Mesenchymal stem cell (in vitro differentiated cells and primary cell): ENCODE measurements at regions not wholly inside any gene's neighbourhood (a gene's known extent, or its start where the extent isn't known, plus 50 kb on each side); places are given as distances from the start of the nearest gene placed in this dataset.

Experiments used
- DNase-seq: peaks from one replicate; pipeline ENCODE4 v3.0.0-alpha.2; 2013
- H2AFZ ChIP-seq: one replicate; pipeline ENCODE4 v1.6.1; 2013; ENCODE audit warnings: low read depth, mild to moderate bottlenecking, control low read depth, inconsistent platforms, low read length, moderate library complexity
- H2AK5ac ChIP-seq: 2 replicates; pipeline ENCODE4 v1.6.1; 2013; ENCODE audit warnings: low read length, moderate library complexity, mild to moderate bottlenecking, inconsistent platforms; ENCODE audit not compliant: severe bottlenecking
- H2BK120ac ChIP-seq: one replicate; pipeline ENCODE4 v1.6.1; 2013; ENCODE audit warnings: low read depth, mild to moderate bottlenecking, inconsistent platforms, low read length, moderate library complexity
- H2BK12ac ChIP-seq, 2 experiments: one replicate each; pipeline ENCODE4 v1.6.1; 2013; ENCODE audit warnings: inconsistent platforms in 2 of 2, low read length in 2 of 2, mild to moderate bottlenecking in 2 of 2, moderate library complexity in 2 of 2, control low read depth in 1 of 2
- H2BK15ac ChIP-seq: one replicate; pipeline ENCODE4 v1.6.1; 2013; ENCODE audit warnings: mild to moderate bottlenecking, low read depth, inconsistent platforms; ENCODE audit not compliant: poor library complexity, severe bottlenecking
- H2BK5ac ChIP-seq: 2 replicates; pipeline ENCODE4 v1.6.1; 2013; ENCODE audit warnings: low read depth, mild to moderate bottlenecking, low read length, control low read depth, inconsistent platforms; ENCODE audit not compliant: poor library complexity, severe bottlenecking
- H3K14ac ChIP-seq, 2 experiments: one replicate each; pipeline ENCODE4 v1.6.1; 2013; ENCODE audit warnings: inconsistent platforms in 2 of 2, low read length in 2 of 2, control low read depth in 1 of 2, mild to moderate bottlenecking in 1 of 2, moderate library complexity in 1 of 2
- H3K18ac ChIP-seq, 2 experiments: one replicate each; pipeline ENCODE4 v1.6.1; 2013; ENCODE audit warnings: inconsistent platforms in 2 of 2, low read length in 2 of 2, control low read depth in 1 of 2, low read depth in 1 of 2, mild to moderate bottlenecking in 1 of 2
- H3K23ac ChIP-seq, 2 experiments: one replicate each; pipeline ENCODE4 v1.6.1; 2013; ENCODE audit warnings: inconsistent platforms in 2 of 2, low read length in 2 of 2, mild to moderate bottlenecking in 2 of 2, moderate library complexity in 2 of 2, control low read depth in 1 of 2
- H3K27ac ChIP-seq: 2 replicates; pipeline ENCODE4 v1.5.1; 2013; ENCODE audit warnings: mild to moderate bottlenecking, moderate library complexity, low read length, control low read depth, inconsistent platforms; ENCODE audit not compliant: poor library complexity, severe bottlenecking
- H3K27me3 ChIP-seq, 2 experiments: 2 replicates each; pipeline versions ENCODE4 v1.6.1 to v1.7.0; 2013; ENCODE audit warnings: low read length in 2 of 2, mild to moderate bottlenecking in 2 of 2, moderate library complexity in 2 of 2, control low read depth in 1 of 2, inconsistent platforms in 1 of 2; ENCODE audit not compliant: control insufficient read depth in 1 of 2, insufficient read depth in 1 of 2
- H3K36me3 ChIP-seq, 2 experiments: 2 replicates each; pipeline versions ENCODE4 v1.6.1 to v1.7.0; 2013; ENCODE audit warnings: low read length in 2 of 2, control low read depth in 1 of 2, inconsistent platforms in 1 of 2, low read depth in 1 of 2, mild to moderate bottlenecking in 1 of 2; ENCODE audit not compliant: insufficient read depth in 2 of 2, control insufficient read depth in 1 of 2
- H3K4ac ChIP-seq, 2 experiments: one replicate each; pipeline ENCODE4 v1.6.1; 2013; ENCODE audit warnings: inconsistent platforms in 2 of 2, low read length in 2 of 2, mild to moderate bottlenecking in 2 of 2, moderate library complexity in 2 of 2, control low read depth in 1 of 2, low read depth in 1 of 2
- H3K4me1 ChIP-seq: 2 replicates; pipeline ENCODE4 v1.6.1; 2013; ENCODE audit warnings: low read depth, low read length, control low read depth; ENCODE audit not compliant: control insufficient read depth, insufficient read depth
- H3K4me2 ChIP-seq: 2 replicates; pipeline ENCODE4 v1.6.1; 2013; ENCODE audit warnings: low read length, mild to moderate bottlenecking, inconsistent platforms; ENCODE audit not compliant: poor library complexity, severe bottlenecking
- H3K4me3 ChIP-seq, 2 experiments: 2 replicates each; pipeline versions ENCODE4 v1.5.1 to v1.7.0; 2013; ENCODE audit warnings: low read length in 2 of 2, mild to moderate bottlenecking in 2 of 2, control low read depth in 1 of 2, low read depth in 1 of 2; ENCODE audit not compliant: insufficient read depth in 1 of 2
- H3K79me1 ChIP-seq: replicated peaks from 2 replicates; pipeline ENCODE4 v1.6.1; 2013; ENCODE audit warnings: mild to moderate bottlenecking, control low read depth, low read length, inconsistent platforms; ENCODE audit not compliant: poor library complexity, severe bottlenecking
- H3K9ac ChIP-seq: 2 replicates; pipeline ENCODE4 v1.7.0; 2013; ENCODE audit warnings: mild to moderate bottlenecking, low read length, moderate library complexity
- H3K9me3 ChIP-seq: 2 replicates; pipeline ENCODE4 v1.7.0; 2013; ENCODE audit warnings: mild to moderate bottlenecking, low read length; ENCODE audit not compliant: control insufficient read depth
- H4K8ac ChIP-seq: one replicate; pipeline ENCODE4 v1.6.1; 2013; ENCODE audit warnings: inconsistent platforms, mild to moderate bottlenecking, low read length, moderate library complexity
- H4K91ac ChIP-seq: one replicate; pipeline ENCODE4 v1.6.1; 2013; ENCODE audit warnings: mild to moderate bottlenecking, low read length, inconsistent platforms
- WGBS: methylation state at CpG from one replicate; pipeline ENCODE4 v1.1.7; 2013; ENCODE audit warnings: mixed read lengths; 5-methylcytosine and 5-hydroxymethylcytosine counted together

DNA sequence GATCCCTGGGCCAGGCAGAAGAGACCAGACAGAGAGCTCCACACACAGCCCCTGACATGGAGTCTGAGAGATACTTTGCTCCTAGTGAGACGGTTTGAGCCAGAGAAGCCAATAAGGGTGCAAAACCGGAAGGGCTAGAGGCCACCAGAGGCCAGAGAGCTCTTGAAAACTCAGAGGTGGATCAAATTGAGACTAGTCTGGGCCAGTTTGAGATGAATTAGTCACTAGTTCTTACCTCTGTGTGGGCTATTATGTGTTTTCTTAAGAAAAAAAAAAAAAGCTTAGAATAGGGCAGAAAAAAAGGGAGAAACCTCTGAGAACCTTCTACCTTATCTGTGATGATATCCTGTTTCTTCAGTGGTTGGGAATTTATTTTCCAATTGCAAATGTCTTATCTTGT, 110.4 kb upstream of the EDNRA start:
- Histone ChIP-seq H3K4me3 (no peak overlapping the region), H3K18ac (no peak overlapping the region), H3K9me3 (peaks cover 17% of the 10 kb centered on the region), H3K9ac (peak overlapping the region; percentile 52), H2BK12ac (no peak overlapping the region), H3K23ac (no peak overlapping the region), H2AK5ac (no peak overlapping the region), H3K4ac (no peak overlapping the region), H3K79me1 (no peaks in the 10 kb centered on the region), H3K27me3 (no peaks in the 10 kb centered on the region), H2AFZ (no peak overlapping the region), H2BK120ac (no peak overlapping the region), H3K14ac (no peak overlapping the region), H2BK15ac (no peak overlapping the region), H3K4me2 (no peak overlapping the region), H4K8ac (peak overlapping the region; percentile 10), H3K27ac (peak overlapping the region; percentile 63), H3K4me1 (peaks cover 8% of the 10 kb centered on the region), H3K36me3 (no peaks in the 10 kb centered on the region), H2BK5ac (no peak overlapping the region), H4K91ac (peak overlapping the region; percentile 88)
- DNase-seq: peak; percentile 7
- 83% methylated on average over 2 of the region's 2 CpGs for WGBS

- no peak for DNase-seq
- no peak overlapping the region for H2BK5ac ChIP-seq
- no peak overlapping the region for H2BK120ac ChIP-seq
- no peak overlapping the region for H3K14ac ChIP-seq
- H3K4ac ChIP-seq: no peak overlapping the region
- no peaks in the 10 kb centered on the region for H3K36me3 ChIP-seq
- H3K23ac ChIP-seq: no peak overlapping the region
- no peak overlapping the region for H4K8ac ChIP-seq
- H3K4me2 ChIP-seq: no peak overlapping the region
- no peak overlapping the region for H3K4me3 ChIP-seq
- peaks cover 5% of the 10 kb centered on the region for H3K4me1 ChIP-seq
- no peaks in the 10 kb centered on the region for H3K79me1 ChIP-seq
- no peak overlapping the region for H2AFZ ChIP-seq
- no peak overlapping the region for H2BK15ac ChIP-seq
- no peak overlapping the region for H3K9ac ChIP-seq
- H3K27me3 ChIP-seq: no peaks in the 10 kb centered on the region
- WGBS: 100% methylated on average over 1 of the region's 2 CpGs
- no peak overlapping the region for H4K91ac ChIP-seq
- H2BK12ac ChIP-seq: no peak overlapping the region
- H3K18ac ChIP-seq: no peak overlapping the region
- peaks cover 17% of the 10 kb centered on the region for H3K9me3 ChIP-seq
- H2AK5ac ChIP-seq: no peak overlapping the region
- H3K27ac ChIP-seq: no peak overlapping the region
These were observed 110.0 kb upstream of the EDNRA start for GRCh38 chr4:147370881-147371280.

DNA sequence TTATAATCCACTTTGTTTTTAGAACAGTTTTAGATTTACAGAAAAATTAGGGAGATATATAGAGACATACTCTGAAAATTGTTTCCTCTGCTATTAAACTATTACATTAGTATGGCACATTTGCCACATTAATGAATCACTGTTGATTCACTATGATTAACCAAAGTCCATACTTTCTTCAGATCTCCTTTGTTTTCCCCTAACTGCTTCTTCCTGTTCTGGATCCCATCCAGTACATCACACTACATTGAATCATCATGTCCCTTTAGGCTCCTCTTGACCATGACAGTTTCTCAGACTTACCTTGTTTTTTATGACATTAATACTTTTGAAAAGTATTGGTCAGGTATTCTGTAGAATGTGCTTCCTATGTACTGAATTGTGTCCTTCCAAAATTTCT, 109.2 kb upstream of the EDNRA start:
- H3K9me3 ChIP-seq: peaks cover 17% of the 10 kb centered on the region
- H2AK5ac ChIP-seq: peak overlapping the region; percentile 16
- H3K23ac ChIP-seq: no peak overlapping the region
- H3K27me3 ChIP-seq: no peaks in the 10 kb centered on the region
- H3K4me2 ChIP-seq: no peak overlapping the region
- peak overlapping the region; percentile 16 for H3K9ac ChIP-seq
- no peak overlapping the region for H2BK12ac ChIP-seq
- no peak overlapping the region for H3K18ac ChIP-seq
- H2BK120ac ChIP-seq: no peak overlapping the region
- peak overlapping the region; percentile 8 for H3K27ac ChIP-seq
- no peak overlapping the region for H3K4me3 ChIP-seq
- H3K4me1 ChIP-seq: peaks cover 3% of the 10 kb centered on the region
- H3K14ac ChIP-seq: no peak overlapping the region
- H3K36me3 ChIP-seq: no peaks in the 10 kb centered on the region
- no peaks in the 10 kb centered on the region for H3K79me1 ChIP-seq
- no peak overlapping the region for H4K8ac ChIP-seq
- H2BK15ac ChIP-seq: no peak overlapping the region
- no peak overlapping the region for H2BK5ac ChIP-seq
- no peak overlapping the region for H3K4ac ChIP-seq
- H2AFZ ChIP-seq: no peak overlapping the region
- H4K91ac ChIP-seq: no peak overlapping the region
- no peak for DNase-seq

- no peak overlapping the region for H3K4me3 ChIP-seq
- H4K8ac ChIP-seq: no peak overlapping the region
- no peak overlapping the region for H2BK5ac ChIP-seq
- H2BK15ac ChIP-seq: no peak overlapping the region
- no peak overlapping the region for H3K18ac ChIP-seq
- no peak overlapping the region for H2BK120ac ChIP-seq
- no peak for DNase-seq
- H3K14ac ChIP-seq: no peak overlapping the region
- no peak overlapping the region for H3K4ac ChIP-seq
- no peaks in the 10 kb centered on the region for H3K36me3 ChIP-seq
- H3K27ac ChIP-seq: no peak overlapping the region
- no peaks in the 10 kb centered on the region for H3K79me1 ChIP-seq
- no peaks in the 10 kb centered on the region for H3K27me3 ChIP-seq
- 88% methylated on average over 2 of the region's 2 CpGs for WGBS
- no peak overlapping the region for H3K9ac ChIP-seq
- H3K9me3 ChIP-seq: peaks cover under 1% of the 10 kb centered on the region
- H2AK5ac ChIP-seq: no peak overlapping the region
- no peaks in the 10 kb centered on the region for H3K4me1 ChIP-seq
- no peak overlapping the region for H2AFZ ChIP-seq
- H3K23ac ChIP-seq: no peak overlapping the region
- H3K4me2 ChIP-seq: no peak overlapping the region
- H2BK12ac ChIP-seq: no peak overlapping the region
- no peak overlapping the region for H4K91ac ChIP-seq
These were observed 102.1 kb upstream of the EDNRA start for GRCh38 chr4:147378780-147379179.
